PC-3 (cell line): ENCODE measurements at regions not wholly inside any gene's neighbourhood (a gene's known extent, or its start where the extent isn't known, plus 50 kb on each side); places are given as distances from the start of the nearest gene placed in this dataset.
"Not testable (repeated sequence)": the region's sequence is repeated elsewhere in the genome, so short reads cannot be mapped to it uniquely, and the experiment has no call there.

Experiments used
- EZH2phosphoT487 ChIP-seq: fragments of 300-600 bp; sonication (generic); IDR thresholded peaks from 2 replicates; pipeline ENCODE4 v1.6.1; 2018; ENCODE audit warnings: mild to moderate bottlenecking, antibody characterized with exemption, low read length, borderline replicate concordance
- TF ChIP-seq, protein P1 (sequence below): fragments of 300-600 bp; sonication (generic); conservative IDR thresholded peaks from 2 replicates; pipeline ENCODE4 v1.5.1; 2017; ENCODE audit warnings: antibody characterized with exemption, low read depth, mild to moderate bottlenecking, low read length

DNA sequence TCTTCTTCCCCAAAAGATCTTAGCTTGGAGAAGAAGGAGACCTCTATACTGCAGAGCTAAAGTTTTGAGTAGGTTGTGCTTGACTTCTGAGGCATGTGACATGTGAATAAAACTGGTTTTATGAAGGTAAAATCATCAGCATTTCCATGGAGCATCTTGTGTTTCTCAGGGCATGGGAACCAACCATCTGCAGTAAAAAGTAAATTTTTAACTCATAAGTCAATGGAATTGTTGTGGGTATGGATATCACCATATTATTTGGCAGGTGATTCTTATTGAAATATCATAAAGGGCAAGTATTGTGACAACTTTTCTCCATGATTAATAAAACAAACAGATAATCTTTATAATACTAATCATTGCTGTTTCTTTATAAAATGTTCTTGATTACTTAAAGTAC is 173.0 kb upstream of the ZNF658 start:
- TF ChIP-seq, protein P1, sequence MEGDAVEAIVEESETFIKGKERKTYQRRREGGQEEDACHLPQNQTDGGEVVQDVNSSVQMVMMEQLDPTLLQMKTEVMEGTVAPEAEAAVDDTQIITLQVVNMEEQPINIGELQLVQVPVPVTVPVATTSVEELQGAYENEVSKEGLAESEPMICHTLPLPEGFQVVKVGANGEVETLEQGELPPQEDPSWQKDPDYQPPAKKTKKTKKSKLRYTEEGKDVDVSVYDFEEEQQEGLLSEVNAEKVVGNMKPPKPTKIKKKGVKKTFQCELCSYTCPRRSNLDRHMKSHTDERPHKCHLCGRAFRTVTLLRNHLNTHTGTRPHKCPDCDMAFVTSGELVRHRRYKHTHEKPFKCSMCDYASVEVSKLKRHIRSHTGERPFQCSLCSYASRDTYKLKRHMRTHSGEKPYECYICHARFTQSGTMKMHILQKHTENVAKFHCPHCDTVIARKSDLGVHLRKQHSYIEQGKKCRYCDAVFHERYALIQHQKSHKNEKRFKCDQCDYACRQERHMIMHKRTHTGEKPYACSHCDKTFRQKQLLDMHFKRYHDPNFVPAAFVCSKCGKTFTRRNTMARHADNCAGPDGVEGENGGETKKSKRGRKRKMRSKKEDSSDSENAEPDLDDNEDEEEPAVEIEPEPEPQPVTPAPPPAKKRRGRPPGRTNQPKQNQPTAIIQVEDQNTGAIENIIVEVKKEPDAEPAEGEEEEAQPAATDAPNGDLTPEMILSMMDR = not testable (repeated sequence)
- not testable (repeated sequence) for TF ChIP-seq EZH2phosphoT487
